HCT116 (cell line): ENCODE measurements at regions not wholly inside any gene's neighbourhood (a gene's known extent, or its start where the extent isn't known, plus 50 kb on each side); places are given as distances from the start of the nearest gene placed in this dataset.

Experiments used
- ATAC-seq: fragments of 200-7000 bp; cut with Tn5 transposase; 2 replicates; pipeline ENCODE4 v1.9.1; 2020; ENCODE audit warnings: mild to moderate bottlenecking, moderate library complexity
- BruUV-seq: library from RNA; stranded (reverse); fragments of 400-500 nt; replicated peaks from 2 replicates; lab custom pipeline; 2021; lab: Mats Ljungman, UMichigan
- CTCF ChIA-PET: fragments of 300-600 bp; sonication (Branson Sonifier 250); formaldehyde crosslinking; loops from one replicate; lab custom pipeline; 2021; ENCODE audit warnings: antibody characterized with exemption; lab: Charles Lee
- POLR2A ChIA-PET: fragments of 300-600, 350-600 bp; sonication (Branson Sonifier 250); formaldehyde crosslinking; loops from one replicate; lab custom pipeline; 2021; ENCODE audit warnings: antibody characterized with exemption; lab: Charles Lee
- RAD21 ChIA-PET, 2 experiments: fragments of 300-600 bp; sonication (Branson Sonifier 250); formaldehyde crosslinking; loops; one replicate each; lab custom pipeline; 2023; ENCODE audit warnings: low total read pairs in 2 of 2; ENCODE audit not compliant: uncharacterized antibody in 2 of 2, unreplicated experiment in 2 of 2, low non-redundant PET in 1 of 2; lab: Charles Lee
- DNase-seq: peaks from one replicate; pipeline ENCODE4 v3.0.0-alpha.2; 2010; ENCODE audit warnings: low read depth, low spot score
- H2AFZ ChIP-seq: fragments of 200-600 bp; shearing (Covaris generic), sonication (generic); 2 replicates; pipeline ENCODE4 v1.6.1; 2017; ENCODE audit warnings: low read depth, mixed run types, mixed read lengths, antibody characterized with exemption, low read length; ENCODE audit not compliant: poor library complexity, severe bottlenecking
- H3K27ac ChIP-seq: 2 replicates; pipeline ENCODE4 v1.5.1; 2012; ENCODE audit warnings: low read depth, low read length
- H3K27me3 ChIP-seq: fragments of 200-600 bp; sonication (generic); 2 replicates; pipeline ENCODE4 v1.6.1; 2016; ENCODE audit warnings: mixed run types, low read length, mixed read lengths; ENCODE audit not compliant: insufficient read depth
- H3K36me3 ChIP-seq, 2 experiments: fragments of 200-500 bp in 1 of 2; fragments of 200-600 bp in 1 of 2; sonication (Bioruptor generic) in 1 of 2; sonication (generic) in 1 of 2; 2 replicates each; pipeline versions ENCODE4 v1.5.1 to v1.6.1; 2014 to 2016; ENCODE audit warnings: low read length in 2 of 2, inconsistent platforms in 1 of 2, mixed read lengths in 1 of 2, mixed run types in 1 of 2; ENCODE audit not compliant: insufficient read depth in 2 of 2, control insufficient read depth in 1 of 2
- H3K4me1 ChIP-seq, 2 experiments: fragments of 200-600 bp in 1 of 2; sonication (generic) in 1 of 2; 2 replicates each; pipeline versions ENCODE4 v1.5.1 to v1.6.1; 2012 to 2017; ENCODE audit warnings: low read length in 2 of 2, inconsistent platforms in 1 of 2, mild to moderate bottlenecking in 1 of 2, mixed read lengths in 1 of 2, mixed run types in 1 of 2, moderate library complexity in 1 of 2; ENCODE audit not compliant: insufficient read depth in 2 of 2, control insufficient read depth in 1 of 2
- H3K4me2 ChIP-seq: fragments of 200-600 bp; sonication (generic); 2 replicates; pipeline ENCODE4 v1.6.1; 2017; ENCODE audit warnings: mixed run types, low read length, mixed read lengths
- H3K4me3 ChIP-seq, 2 experiments: fragments of 200-600 bp in 1 of 2; sonication (generic) in 1 of 2; replicated peaks in 1 of 2; 2 replicates each; pipeline ENCODE4 v1.5.1; 2011 to 2016; ENCODE audit warnings: low read length in 2 of 2, control low read depth in 1 of 2, low read depth in 1 of 2, mild to moderate bottlenecking in 1 of 2, mixed read lengths in 1 of 2, mixed run types in 1 of 2
- H3K79me2 ChIP-seq: fragments of 200-600 bp; sonication (generic); 2 replicates; pipeline ENCODE4 v1.6.1; 2017; ENCODE audit warnings: mild to moderate bottlenecking, mixed run types, low read length, moderate library complexity, mixed read lengths; ENCODE audit not compliant: insufficient read depth
- H3K9ac ChIP-seq: fragments of 200-600 bp; sonication (generic); 2 replicates; pipeline ENCODE4 v1.6.1; 2016; ENCODE audit warnings: low read length, mixed read lengths
- H3K9me2 ChIP-seq: fragments of 200-600 bp; sonication (generic), shearing (Covaris generic); 2 replicates; pipeline ENCODE4 v1.6.1; 2017; ENCODE audit warnings: mixed run types, mild to moderate bottlenecking, moderate library complexity; ENCODE audit not compliant: insufficient read depth
- H3K9me3 ChIP-seq, 2 experiments: fragments of 200-500 bp in 1 of 2; fragments of 200-600 bp in 1 of 2; sonication (Bioruptor generic) in 1 of 2; sonication (generic) in 1 of 2; 2 replicates each; pipeline ENCODE4 v1.6.1; 2014 to 2017; ENCODE audit warnings: low read length in 2 of 2, mixed read lengths in 2 of 2, inconsistent platforms in 1 of 2, low read depth in 1 of 2, mild to moderate bottlenecking in 1 of 2, mixed run types in 1 of 2, moderate library complexity in 1 of 2; ENCODE audit not compliant: control insufficient read depth in 1 of 2, insufficient read depth in 1 of 2
- H4K20me1 ChIP-seq: fragments of 200-600 bp; sonication (generic), shearing (Covaris generic); 2 replicates; pipeline ENCODE4 v1.6.1; 2017; ENCODE audit warnings: mixed run types, mild to moderate bottlenecking, moderate library complexity; ENCODE audit not compliant: insufficient read depth
- CEBPB ChIP-seq: IDR thresholded peaks from 2 replicates; pipeline ENCODE4 v1.6.1; 2012; ENCODE audit warnings: low read depth
- EGR1 ChIP-seq: IDR thresholded peaks from 2 replicates; pipeline ENCODE4 v1.6.1; 2012; ENCODE audit warnings: low read depth
- EZH2 ChIP-seq: fragments of 200-600 bp; sonication (generic); IDR thresholded peaks from 2 replicates; pipeline ENCODE4 v1.6.1; 2017; ENCODE audit warnings: antibody characterized with exemption, mixed run types
- EZH2phosphoT487 ChIP-seq: fragments of 200-600 bp; IDR thresholded peaks from 2 replicates; pipeline ENCODE4 v1.6.1; 2018; ENCODE audit warnings: antibody characterized with exemption, borderline replicate concordance
- FOSL1 ChIP-seq: IDR thresholded peaks from 2 replicates; pipeline ENCODE4 v1.6.1; 2012; ENCODE audit warnings: low read depth
- JUND ChIP-seq: IDR thresholded peaks from 2 replicates; pipeline ENCODE4 v1.6.1; 2012
- POLR2A ChIP-seq: IDR thresholded peaks from 2 replicates; pipeline ENCODE4 v1.7.0; 2011; ENCODE audit warnings: borderline replicate concordance; ENCODE audit not compliant: insufficient read depth, insufficient read length; ENCODE audit errors: extremely low read depth
- POLR2AphosphoS5 ChIP-seq: IDR thresholded peaks from 2 replicates; pipeline ENCODE4 v1.6.1; 2011; ENCODE audit warnings: mild to moderate bottlenecking, low read depth, low read length, moderate library complexity
- RAD21 ChIP-seq: IDR thresholded peaks from 2 replicates; pipeline ENCODE4 v1.6.1; 2012; ENCODE audit warnings: low read depth, mild to moderate bottlenecking
- intact Hi-C: fragments of 100-400 bp; cut with micrococcal nuclease; formaldehyde crosslinking; loops from 2 replicates; pipeline ENCODE4 v1.10.0; 2022
- TF ChIP-seq, protein P1 (sequence below), 3 experiments: fragments of 200-600 bp in 1 of 3; sonication (generic) in 1 of 3; IDR thresholded peaks in 2 of 3; conservative IDR thresholded peaks in 1 of 3; 2 replicates each; pipeline ENCODE4 v1.5.1; 2012 to 2017; ENCODE audit warnings: low read depth in 2 of 3, low read length in 2 of 3, antibody characterized with exemption in 1 of 3, borderline replicate concordance in 1 of 3, control low read depth in 1 of 3, mild to moderate bottlenecking in 1 of 3, mixed read lengths in 1 of 3, mixed run types in 1 of 3, moderate library complexity in 1 of 3; ENCODE audit not compliant: insufficient read depth in 1 of 3
- TF ChIP-seq, protein P2 (sequence below): IDR thresholded peaks from 2 replicates; pipeline ENCODE4 v1.6.1; 2012

DNA sequence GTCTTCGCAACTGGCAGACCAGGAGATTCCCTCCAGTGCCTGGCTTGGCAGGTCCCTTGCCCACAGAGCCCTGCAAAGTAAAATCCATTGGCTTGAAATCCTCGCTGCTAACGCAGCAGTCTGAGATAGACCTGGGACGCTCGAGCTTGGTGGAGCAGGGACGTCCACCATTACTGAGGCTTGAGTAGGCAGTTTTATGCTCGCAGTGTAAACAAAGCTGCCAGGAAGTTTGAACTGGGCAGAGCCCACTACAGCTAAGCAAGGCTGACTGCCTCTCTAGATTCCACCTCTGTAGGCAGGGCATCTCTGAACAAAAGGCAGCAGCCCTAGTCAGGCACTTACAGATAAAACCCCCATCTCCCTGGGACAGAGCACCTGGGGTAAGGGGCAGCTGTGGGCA, 205.0 kb upstream of the MME start:
- H4K20me1 ChIP-seq, result no peaks in the 10 kb centered on the region
- RAD21 ChIA-PET, result no interaction called here
- no peaks in the 10 kb centered on the region for H3K9me3 ChIP-seq
- BruUV-seq, result no TSS peak
- no peak overlapping the region for H3K27ac ChIP-seq
- H3K4me2 ChIP-seq, result no peak overlapping the region
- no peaks in the 10 kb centered on the region for H3K79me2 ChIP-seq
- intact Hi-C loops, result no loop called here
- no peak for TF ChIP-seq JUND
- no peak for TF ChIP-seq CEBPB
- no peak for TF ChIP-seq EZH2
- no peak for TF ChIP-seq POLR2AphosphoS5
- H3K4me3 ChIP-seq, result no peak overlapping the region
- no peaks in the 10 kb centered on the region for H3K9me2 ChIP-seq
- no peak overlapping the region for H2AFZ ChIP-seq
- CTCF ChIA-PET, result no interaction called here
- DNase-seq (no peak), ATAC-seq (no peak)
- H3K9ac ChIP-seq, result no peak overlapping the region
- no peaks in the 10 kb centered on the region for H3K4me1 ChIP-seq
- POLR2A ChIA-PET, result no interaction called here
- no peaks in the 10 kb centered on the region for H3K27me3 ChIP-seq
- H3K36me3 ChIP-seq, result no peaks in the 10 kb centered on the region

DNA sequence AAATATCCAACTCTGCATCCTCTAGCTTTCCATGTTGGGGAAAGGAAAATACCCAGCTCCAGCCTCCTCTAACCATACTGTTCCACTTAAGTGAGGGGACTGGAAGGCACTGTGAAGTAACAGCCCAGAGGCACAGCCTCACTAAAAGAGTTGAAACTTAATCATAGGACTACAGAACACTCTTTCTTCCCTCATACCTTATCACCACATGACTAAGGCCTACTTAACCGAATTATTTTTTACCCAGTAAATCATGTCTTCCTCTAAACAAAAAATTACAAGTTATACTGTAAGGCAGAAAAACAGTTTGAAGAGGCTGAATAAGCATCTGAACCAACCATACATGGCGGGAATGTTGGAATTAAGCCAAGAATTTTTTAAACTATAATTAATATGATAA, 207.4 kb upstream of the MME start:
- H3K9ac ChIP-seq, result no peak overlapping the region
- CTCF ChIA-PET, result no interaction called here
- intact Hi-C loops, result no loop called here
- H3K36me3 ChIP-seq, result no peaks in the 10 kb centered on the region
- no peaks in the 10 kb centered on the region for H3K9me3 ChIP-seq
- no peak for TF ChIP-seq EZH2phosphoT487
- no peak for TF ChIP-seq POLR2A
- TF ChIP-seq, protein P1, sequence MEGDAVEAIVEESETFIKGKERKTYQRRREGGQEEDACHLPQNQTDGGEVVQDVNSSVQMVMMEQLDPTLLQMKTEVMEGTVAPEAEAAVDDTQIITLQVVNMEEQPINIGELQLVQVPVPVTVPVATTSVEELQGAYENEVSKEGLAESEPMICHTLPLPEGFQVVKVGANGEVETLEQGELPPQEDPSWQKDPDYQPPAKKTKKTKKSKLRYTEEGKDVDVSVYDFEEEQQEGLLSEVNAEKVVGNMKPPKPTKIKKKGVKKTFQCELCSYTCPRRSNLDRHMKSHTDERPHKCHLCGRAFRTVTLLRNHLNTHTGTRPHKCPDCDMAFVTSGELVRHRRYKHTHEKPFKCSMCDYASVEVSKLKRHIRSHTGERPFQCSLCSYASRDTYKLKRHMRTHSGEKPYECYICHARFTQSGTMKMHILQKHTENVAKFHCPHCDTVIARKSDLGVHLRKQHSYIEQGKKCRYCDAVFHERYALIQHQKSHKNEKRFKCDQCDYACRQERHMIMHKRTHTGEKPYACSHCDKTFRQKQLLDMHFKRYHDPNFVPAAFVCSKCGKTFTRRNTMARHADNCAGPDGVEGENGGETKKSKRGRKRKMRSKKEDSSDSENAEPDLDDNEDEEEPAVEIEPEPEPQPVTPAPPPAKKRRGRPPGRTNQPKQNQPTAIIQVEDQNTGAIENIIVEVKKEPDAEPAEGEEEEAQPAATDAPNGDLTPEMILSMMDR (IDR thresholded peaks at IDR 0.05 in 2 of 3, conservative IDR thresholded peaks at IDR 0.05 in 1 of 3; ENCODE audit: borderline replicate concordance in 1 of 3, insufficient read depth in 1 of 3, low read depth in 2 of 3, low read length in 2 of 3), result no peak
- no peak for TF ChIP-seq RAD21
- no peak for TF ChIP-seq EGR1
- no peak for TF ChIP-seq CEBPB
- no peak for TF ChIP-seq FOSL1
- TF ChIP-seq, protein P2, sequence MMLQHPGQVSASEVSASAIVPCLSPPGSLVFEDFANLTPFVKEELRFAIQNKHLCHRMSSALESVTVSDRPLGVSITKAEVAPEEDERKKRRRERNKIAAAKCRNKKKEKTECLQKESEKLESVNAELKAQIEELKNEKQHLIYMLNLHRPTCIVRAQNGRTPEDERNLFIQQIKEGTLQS, result no peak
- ATAC-seq, result no peak
- H2AFZ ChIP-seq, result no peak overlapping the region
- RAD21 ChIA-PET, result no interaction called here
- H4K20me1 ChIP-seq, result no peaks in the 10 kb centered on the region
- DNase-seq, result no peak
- no peaks in the 10 kb centered on the region for H3K9me2 ChIP-seq
- no peaks in the 10 kb centered on the region for H3K79me2 ChIP-seq
- no peak overlapping the region for H3K4me3 ChIP-seq
- H3K4me2 ChIP-seq, result no peak overlapping the region
- no peaks in the 10 kb centered on the region for H3K4me1 ChIP-seq
- BruUV-seq, result no TSS peak
- H3K27me3 ChIP-seq, result no peaks in the 10 kb centered on the region
- POLR2A ChIA-PET, result no interaction called here
- no peak overlapping the region for H3K27ac ChIP-seq
